ENCODE measurements at regions not wholly inside any gene's neighbourhood (a gene's known extent, or its start where the extent isn't known, plus 50 kb on each side); places are given as distances from the start of the nearest gene placed in this dataset.

DNA sequence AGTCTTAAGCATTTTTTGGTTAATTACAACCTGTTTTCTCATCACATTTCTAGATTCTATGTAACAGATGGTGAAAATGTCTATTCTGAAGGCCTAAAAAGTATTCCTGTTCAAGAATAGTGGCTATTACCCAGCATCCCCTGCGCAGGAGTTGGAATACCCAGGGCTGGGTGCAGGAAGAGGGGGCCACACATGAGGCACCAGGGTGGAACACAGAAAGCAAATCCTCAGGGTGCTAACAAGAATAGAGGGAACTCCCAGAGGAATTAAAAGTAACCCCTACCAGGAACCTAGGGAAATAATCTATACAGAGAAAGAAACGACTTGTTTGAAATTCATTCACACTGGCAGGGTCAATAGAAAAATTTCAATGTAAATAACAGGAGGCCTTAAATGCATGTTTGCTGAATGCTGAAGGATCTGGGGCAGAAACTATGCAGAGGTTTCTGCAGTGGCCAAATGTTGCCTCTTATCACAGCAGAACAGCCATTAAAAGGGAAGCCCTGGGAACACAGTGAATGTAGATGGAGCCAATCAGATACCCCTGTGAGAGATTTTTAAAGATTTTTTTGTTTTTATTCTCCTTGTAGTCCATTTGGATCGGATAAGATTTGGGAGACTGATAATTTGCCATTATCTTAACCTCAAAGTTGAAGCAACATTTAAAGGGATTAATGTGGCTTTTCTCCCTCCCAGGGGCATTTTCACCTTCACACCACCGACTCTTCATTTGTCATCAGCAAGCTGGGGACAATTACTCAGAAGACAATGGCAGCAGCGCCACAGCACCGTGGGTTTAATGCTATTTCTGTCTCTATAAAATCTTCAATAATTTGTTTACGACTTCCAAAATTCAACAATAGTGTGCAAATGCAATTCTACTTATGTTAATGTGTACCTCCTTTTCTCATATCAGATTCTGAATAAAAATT lies 196.0 kb upstream of the PSMD7 start:
- TF ChIP-seq EZH2phosphoT487 (IDR thresholded peaks at IDR 0.05; ENCODE audit: unreplicated experiment) (no peak), CREB1 (CRISPR knock-in tag; IDR thresholded peaks at IDR 0.05; ENCODE audit: low read depth) (no peak), EZH2 (IDR thresholded peaks at IDR 0.05; ENCODE audit: low read depth, unreplicated experiment) (no peak), POLR2AphosphoS5 (IDR thresholded peaks at IDR 0.05; ENCODE audit: low read depth) (no peak), NANOG (IDR thresholded peaks at IDR 0.05; ENCODE audit: borderline replicate concordance) (no peak; the same call in 1 of the 2 replicates), STAT1 (IDR thresholded peaks at IDR 0.05; ENCODE audit: unreplicated experiment) (no peak), ZNF114 (CRISPR knock-in tag; IDR thresholded peaks at IDR 0.05) (no peak)
- TF ChIP-seq, protein P1, sequence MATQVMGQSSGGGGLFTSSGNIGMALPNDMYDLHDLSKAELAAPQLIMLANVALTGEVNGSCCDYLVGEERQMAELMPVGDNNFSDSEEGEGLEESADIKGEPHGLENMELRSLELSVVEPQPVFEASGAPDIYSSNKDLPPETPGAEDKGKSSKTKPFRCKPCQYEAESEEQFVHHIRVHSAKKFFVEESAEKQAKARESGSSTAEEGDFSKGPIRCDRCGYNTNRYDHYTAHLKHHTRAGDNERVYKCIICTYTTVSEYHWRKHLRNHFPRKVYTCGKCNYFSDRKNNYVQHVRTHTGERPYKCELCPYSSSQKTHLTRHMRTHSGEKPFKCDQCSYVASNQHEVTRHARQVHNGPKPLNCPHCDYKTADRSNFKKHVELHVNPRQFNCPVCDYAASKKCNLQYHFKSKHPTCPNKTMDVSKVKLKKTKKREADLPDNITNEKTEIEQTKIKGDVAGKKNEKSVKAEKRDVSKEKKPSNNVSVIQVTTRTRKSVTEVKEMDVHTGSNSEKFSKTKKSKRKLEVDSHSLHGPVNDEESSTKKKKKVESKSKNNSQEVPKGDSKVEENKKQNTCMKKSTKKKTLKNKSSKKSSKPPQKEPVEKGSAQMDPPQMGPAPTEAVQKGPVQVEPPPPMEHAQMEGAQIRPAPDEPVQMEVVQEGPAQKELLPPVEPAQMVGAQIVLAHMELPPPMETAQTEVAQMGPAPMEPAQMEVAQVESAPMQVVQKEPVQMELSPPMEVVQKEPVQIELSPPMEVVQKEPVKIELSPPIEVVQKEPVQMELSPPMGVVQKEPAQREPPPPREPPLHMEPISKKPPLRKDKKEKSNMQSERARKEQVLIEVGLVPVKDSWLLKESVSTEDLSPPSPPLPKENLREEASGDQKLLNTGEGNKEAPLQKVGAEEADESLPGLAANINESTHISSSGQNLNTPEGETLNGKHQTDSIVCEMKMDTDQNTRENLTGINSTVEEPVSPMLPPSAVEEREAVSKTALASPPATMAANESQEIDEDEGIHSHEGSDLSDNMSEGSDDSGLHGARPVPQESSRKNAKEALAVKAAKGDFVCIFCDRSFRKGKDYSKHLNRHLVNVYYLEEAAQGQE (IDR thresholded peaks at IDR 0.05; ENCODE audit: unreplicated experiment) = no peak
- TF ChIP-seq, protein P2, sequence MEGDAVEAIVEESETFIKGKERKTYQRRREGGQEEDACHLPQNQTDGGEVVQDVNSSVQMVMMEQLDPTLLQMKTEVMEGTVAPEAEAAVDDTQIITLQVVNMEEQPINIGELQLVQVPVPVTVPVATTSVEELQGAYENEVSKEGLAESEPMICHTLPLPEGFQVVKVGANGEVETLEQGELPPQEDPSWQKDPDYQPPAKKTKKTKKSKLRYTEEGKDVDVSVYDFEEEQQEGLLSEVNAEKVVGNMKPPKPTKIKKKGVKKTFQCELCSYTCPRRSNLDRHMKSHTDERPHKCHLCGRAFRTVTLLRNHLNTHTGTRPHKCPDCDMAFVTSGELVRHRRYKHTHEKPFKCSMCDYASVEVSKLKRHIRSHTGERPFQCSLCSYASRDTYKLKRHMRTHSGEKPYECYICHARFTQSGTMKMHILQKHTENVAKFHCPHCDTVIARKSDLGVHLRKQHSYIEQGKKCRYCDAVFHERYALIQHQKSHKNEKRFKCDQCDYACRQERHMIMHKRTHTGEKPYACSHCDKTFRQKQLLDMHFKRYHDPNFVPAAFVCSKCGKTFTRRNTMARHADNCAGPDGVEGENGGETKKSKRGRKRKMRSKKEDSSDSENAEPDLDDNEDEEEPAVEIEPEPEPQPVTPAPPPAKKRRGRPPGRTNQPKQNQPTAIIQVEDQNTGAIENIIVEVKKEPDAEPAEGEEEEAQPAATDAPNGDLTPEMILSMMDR (conservative IDR thresholded peaks at IDR 0.05; ENCODE audit: low read depth in 2 of 2) = no peak
- TF ChIP-seq, protein P3, sequence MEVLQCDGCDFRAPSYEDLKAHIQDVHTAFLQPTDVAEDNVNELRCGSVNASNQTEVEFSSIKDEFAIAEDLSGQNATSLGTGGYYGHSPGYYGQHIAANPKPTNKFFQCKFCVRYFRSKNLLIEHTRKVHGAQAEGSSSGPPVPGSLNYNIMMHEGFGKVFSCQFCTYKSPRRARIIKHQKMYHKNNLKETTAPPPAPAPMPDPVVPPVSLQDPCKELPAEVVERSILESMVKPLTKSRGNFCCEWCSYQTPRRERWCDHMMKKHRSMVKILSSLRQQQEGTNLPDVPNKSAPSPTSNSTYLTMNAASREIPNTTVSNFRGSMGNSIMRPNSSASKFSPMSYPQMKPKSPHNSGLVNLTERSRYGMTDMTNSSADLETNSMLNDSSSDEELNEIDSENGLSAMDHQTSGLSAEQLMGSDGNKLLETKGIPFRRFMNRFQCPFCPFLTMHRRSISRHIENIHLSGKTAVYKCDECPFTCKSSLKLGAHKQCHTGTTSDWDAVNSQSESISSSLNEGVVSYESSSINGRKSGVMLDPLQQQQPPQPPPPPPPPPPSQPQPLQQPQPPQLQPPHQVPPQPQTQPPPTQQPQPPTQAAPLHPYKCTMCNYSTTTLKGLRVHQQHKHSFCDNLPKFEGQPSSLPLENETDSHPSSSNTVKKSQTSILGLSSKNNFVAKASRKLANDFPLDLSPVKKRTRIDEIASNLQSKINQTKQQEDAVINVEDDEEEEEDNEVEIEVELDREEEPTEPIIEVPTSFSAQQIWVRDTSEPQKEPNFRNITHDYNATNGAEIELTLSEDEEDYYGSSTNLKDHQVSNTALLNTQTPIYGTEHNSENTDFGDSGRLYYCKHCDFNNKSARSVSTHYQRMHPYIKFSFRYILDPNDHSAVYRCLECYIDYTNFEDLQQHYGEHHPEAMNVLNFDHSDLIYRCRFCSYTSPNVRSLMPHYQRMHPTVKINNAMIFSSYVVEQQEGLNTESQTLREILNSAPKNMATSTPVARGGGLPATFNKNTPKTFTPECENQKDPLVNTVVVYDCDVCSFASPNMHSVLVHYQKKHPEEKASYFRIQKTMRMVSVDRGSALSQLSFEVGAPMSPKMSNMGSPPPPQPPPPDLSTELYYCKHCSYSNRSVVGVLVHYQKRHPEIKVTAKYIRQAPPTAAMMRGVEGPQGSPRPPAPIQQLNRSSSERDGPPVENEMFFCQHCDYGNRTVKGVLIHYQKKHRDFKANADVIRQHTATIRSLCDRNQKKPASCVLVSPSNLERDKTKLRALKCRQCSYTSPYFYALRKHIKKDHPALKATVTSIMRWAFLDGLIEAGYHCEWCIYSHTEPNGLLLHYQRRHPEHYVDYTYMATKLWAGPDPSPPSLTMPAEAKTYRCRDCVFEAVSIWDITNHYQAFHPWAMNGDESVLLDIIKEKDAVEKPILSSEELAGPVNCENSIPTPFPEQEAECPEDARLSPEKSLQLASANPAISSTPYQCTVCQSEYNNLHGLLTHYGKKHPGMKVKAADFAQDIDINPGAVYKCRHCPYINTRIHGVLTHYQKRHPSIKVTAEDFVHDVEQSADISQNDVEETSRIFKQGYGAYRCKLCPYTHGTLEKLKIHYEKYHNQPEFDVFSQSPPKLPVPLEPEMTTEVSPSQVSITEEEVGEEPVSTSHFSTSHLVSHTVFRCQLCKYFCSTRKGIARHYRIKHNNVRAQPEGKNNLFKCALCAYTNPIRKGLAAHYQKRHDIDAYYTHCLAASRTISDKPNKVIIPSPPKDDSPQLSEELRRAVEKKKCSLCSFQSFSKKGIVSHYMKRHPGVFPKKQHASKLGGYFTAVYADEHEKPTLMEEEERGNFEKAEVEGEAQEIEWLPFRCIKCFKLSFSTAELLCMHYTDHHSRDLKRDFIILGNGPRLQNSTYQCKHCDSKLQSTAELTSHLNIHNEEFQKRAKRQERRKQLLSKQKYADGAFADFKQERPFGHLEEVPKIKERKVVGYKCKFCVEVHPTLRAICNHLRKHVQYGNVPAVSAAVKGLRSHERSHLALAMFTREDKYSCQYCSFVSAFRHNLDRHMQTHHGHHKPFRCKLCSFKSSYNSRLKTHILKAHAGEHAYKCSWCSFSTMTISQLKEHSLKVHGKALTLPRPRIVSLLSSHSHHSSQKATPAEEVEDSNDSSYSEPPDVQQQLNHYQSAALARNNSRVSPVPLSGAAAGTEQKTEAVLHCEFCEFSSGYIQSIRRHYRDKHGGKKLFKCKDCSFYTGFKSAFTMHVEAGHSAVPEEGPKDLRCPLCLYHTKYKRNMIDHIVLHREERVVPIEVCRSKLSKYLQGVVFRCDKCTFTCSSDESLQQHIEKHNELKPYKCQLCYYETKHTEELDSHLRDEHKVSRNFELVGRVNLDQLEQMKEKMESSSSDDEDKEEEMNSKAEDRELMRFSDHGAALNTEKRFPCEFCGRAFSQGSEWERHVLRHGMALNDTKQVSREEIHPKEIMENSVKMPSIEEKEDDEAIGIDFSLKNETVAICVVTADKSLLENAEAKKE (CRISPR knock-in tag; IDR thresholded peaks at IDR 0.05) = 0 out of 2 replicates have a peak, but pooled peaks have one; percentile 29
